ENCODE measurements at regions not wholly inside any gene's neighbourhood (a gene's known extent, or its start where the extent isn't known, plus 50 kb on each side); places are given as distances from the start of the nearest gene placed in this dataset.

- H3K9ac ChIP-seq (ENCODE audit: insufficient read depth, low read length): no peak overlapping the region
- H3K27ac ChIP-seq (ENCODE audit: insufficient read depth, low read length): no peak overlapping the region
- no peak for TF ChIP-seq CTCF (conservative IDR thresholded peaks at IDR 0.05 in 1 of 2, IDR thresholded peaks at IDR 0.05 in 1 of 2; ENCODE audit: low read depth in 1 of 2, low read length in 2 of 2)
- no peak for TF ChIP-seq EZH2 (IDR thresholded peaks at IDR 0.05; ENCODE audit: low read length, missing control alignments)
- no peak overlapping the region for H3K4me3 ChIP-seq (replicated peaks in 1 of 4; ENCODE audit: control extremely low read depth in 1 of 4, insufficient read depth in 1 of 4, low read depth in 3 of 4, low read length in 4 of 4)
- H3K27me3 ChIP-seq (ENCODE audit: control insufficient read depth, insufficient read depth, low read length): no peaks in the 10 kb centered on the region
- H3K4me2 ChIP-seq (ENCODE audit: extremely low read depth, insufficient read depth, low read length): no peak overlapping the region
- no peaks in the 10 kb centered on the region for H3K4me1 ChIP-seq (ENCODE audit: control insufficient read depth, extremely low read depth, insufficient read depth, low read length)
- H3K9me3 ChIP-seq (ENCODE audit: control insufficient read depth, insufficient read depth, low read depth, low read length): no peaks in the 10 kb centered on the region
- no peaks in the 10 kb centered on the region for H4K20me1 ChIP-seq (ENCODE audit: control insufficient read depth, extremely low read depth, insufficient read depth, low read length)
- H3K36me3 ChIP-seq (ENCODE audit: control insufficient read depth, insufficient read depth, low read length): no peaks in the 10 kb centered on the region
- no peaks in the 10 kb centered on the region for H3K79me2 ChIP-seq (ENCODE audit: control insufficient read depth, insufficient read depth, low read length)
- H2AFZ ChIP-seq (ENCODE audit: low read length): no peak overlapping the region
- no peak for DNase-seq (ENCODE audit: low read depth in 2 of 2)
Observed at GRCh38 chr14:79951572-79951971, 259.7 kb downstream of the DIO2 start.

- H4K20me1 ChIP-seq (ENCODE audit: control insufficient read depth, extremely low read depth, insufficient read depth, low read length): no peaks in the 10 kb centered on the region
- H3K9ac ChIP-seq (ENCODE audit: insufficient read depth, low read length): no peak overlapping the region
- peak in 1 of 2 donors; percentile 15 for DNase-seq (ENCODE audit: low read depth in 2 of 2)
- H3K4me1 ChIP-seq (ENCODE audit: control insufficient read depth, extremely low read depth, insufficient read depth, low read length): no peaks in the 10 kb centered on the region
- H3K4me2 ChIP-seq (ENCODE audit: extremely low read depth, insufficient read depth, low read length): no peak overlapping the region
- no peaks in the 10 kb centered on the region for H3K27me3 ChIP-seq (ENCODE audit: control insufficient read depth, insufficient read depth, low read length)
- no peaks in the 10 kb centered on the region for H3K36me3 ChIP-seq (ENCODE audit: control insufficient read depth, insufficient read depth, low read length)
- H2AFZ ChIP-seq (ENCODE audit: low read length): no peak overlapping the region
- TF ChIP-seq CTCF (conservative IDR thresholded peaks at IDR 0.05 in 1 of 2, IDR thresholded peaks at IDR 0.05 in 1 of 2; ENCODE audit: low read depth in 1 of 2, low read length in 2 of 2) (no peak), EZH2 (IDR thresholded peaks at IDR 0.05; ENCODE audit: low read length, missing control alignments) (no peak)
- no peaks in the 10 kb centered on the region for H3K79me2 ChIP-seq (ENCODE audit: control insufficient read depth, insufficient read depth, low read length)
- H3K4me3 ChIP-seq (replicated peaks in 1 of 4; ENCODE audit: control extremely low read depth in 1 of 4, insufficient read depth in 1 of 4, low read depth in 3 of 4, low read length in 4 of 4): no peak overlapping the region
- no peak overlapping the region for H3K27ac ChIP-seq (ENCODE audit: insufficient read depth, low read length)
- H3K9me3 ChIP-seq (ENCODE audit: control insufficient read depth, insufficient read depth, low read depth, low read length): no peaks in the 10 kb centered on the region
Observed at GRCh38 chr14:79949906-79950305, 261.4 kb downstream of the DIO2 start.

- H3K27ac ChIP-seq (ENCODE audit: insufficient read depth, low read length): no peak overlapping the region
- no peaks in the 10 kb centered on the region for H3K79me2 ChIP-seq (ENCODE audit: control insufficient read depth, insufficient read depth, low read length)
- H3K4me2 ChIP-seq (ENCODE audit: extremely low read depth, insufficient read depth, low read length): no peak overlapping the region
- H3K9ac ChIP-seq (ENCODE audit: insufficient read depth, low read length): no peak overlapping the region
- H2AFZ ChIP-seq (ENCODE audit: low read length): no peak overlapping the region
- H3K4me3 ChIP-seq (replicated peaks in 1 of 4; ENCODE audit: control extremely low read depth in 1 of 4, insufficient read depth in 1 of 4, low read depth in 3 of 4, low read length in 4 of 4): no peak overlapping the region
- no peaks in the 10 kb centered on the region for H3K36me3 ChIP-seq (ENCODE audit: control insufficient read depth, insufficient read depth, low read length)
- H4K20me1 ChIP-seq (ENCODE audit: control insufficient read depth, extremely low read depth, insufficient read depth, low read length): no peaks in the 10 kb centered on the region
- no peaks in the 10 kb centered on the region for H3K4me1 ChIP-seq (ENCODE audit: control insufficient read depth, extremely low read depth, insufficient read depth, low read length)
- DNase-seq (ENCODE audit: low read depth in 2 of 2): no peak
- H3K27me3 ChIP-seq (ENCODE audit: control insufficient read depth, insufficient read depth, low read length): no peaks in the 10 kb centered on the region
- H3K9me3 ChIP-seq (ENCODE audit: control insufficient read depth, insufficient read depth, low read depth, low read length): no peaks in the 10 kb centered on the region
- no peak for TF ChIP-seq EZH2 (IDR thresholded peaks at IDR 0.05; ENCODE audit: low read length, missing control alignments)
- no peak for TF ChIP-seq CTCF (conservative IDR thresholded peaks at IDR 0.05 in 1 of 2, IDR thresholded peaks at IDR 0.05 in 1 of 2; ENCODE audit: low read depth in 1 of 2, low read length in 2 of 2)
Observed at GRCh38 chr14:79947440-79948054, 263.8 kb downstream of the DIO2 start.

Measured in fibroblast of lung (primary cell).